KMS-11 (cell line): ENCODE measurements at regions not wholly inside any gene's neighbourhood (a gene's known extent, or its start where the extent isn't known, plus 50 kb on each side); places are given as distances from the start of the nearest gene placed in this dataset.

Experiments
- H2AFZ ChIP-seq: fragments of 200-600 bp; sonication (generic); 2 replicates; pipeline ENCODE4 v1.6.1; 2016; ENCODE audit warnings: antibody characterized with exemption, mixed run types, low read depth
- H3K27ac ChIP-seq: fragments of 200-600 bp; sonication (generic); 2 replicates; pipeline ENCODE4 v1.6.1; 2016; ENCODE audit warnings: mild to moderate bottlenecking, mixed run types
- H3K27me3 ChIP-seq: fragments of 200-600 bp; sonication (generic); 2 replicates; pipeline ENCODE4 v1.6.1; 2017; ENCODE audit warnings: mild to moderate bottlenecking, low read depth, mixed run types, moderate library complexity; ENCODE audit not compliant: insufficient read depth
- H3K36me3 ChIP-seq: fragments of 200-600 bp; sonication (generic); 2 replicates; pipeline ENCODE4 v1.6.1; 2017; ENCODE audit warnings: mild to moderate bottlenecking, mixed run types; ENCODE audit not compliant: insufficient read depth
- H3K4me1 ChIP-seq: fragments of 200-600 bp; sonication (generic); 2 replicates; pipeline ENCODE4 v1.6.1; 2016; ENCODE audit warnings: mild to moderate bottlenecking, low read depth, mixed run types; ENCODE audit not compliant: poor library complexity, severe bottlenecking
- H3K4me2 ChIP-seq: fragments of 200-600 bp; sonication (generic); 2 replicates; pipeline ENCODE4 v1.7.0; 2016; ENCODE audit warnings: mild to moderate bottlenecking, mixed run types
- H3K4me3 ChIP-seq: fragments of 200-600 bp; sonication (generic); IDR thresholded peaks from 2 replicates; pipeline ENCODE4 v1.6.1; 2017; ENCODE audit warnings: low read depth, low read length, mixed read lengths; ENCODE audit not compliant: insufficient read depth
- H3K79me2 ChIP-seq: fragments of 200-600 bp; sonication (generic); 2 replicates; pipeline ENCODE4 v1.6.1; 2016; ENCODE audit warnings: low read depth, mixed run types; ENCODE audit not compliant: insufficient read depth
- H3K9ac ChIP-seq: fragments of 200-600 bp; sonication (generic); 2 replicates; pipeline ENCODE4 v1.6.1; 2016; ENCODE audit warnings: mild to moderate bottlenecking, mixed run types
- H4K20me1 ChIP-seq: fragments of 200-600 bp; sonication (generic); 2 replicates; pipeline ENCODE4 v1.6.1; 2016; ENCODE audit warnings: mild to moderate bottlenecking, mixed run types; ENCODE audit not compliant: insufficient read depth
- TF ChIP-seq, protein P1 (sequence below): fragments of 200-600 bp; sonication (generic); conservative IDR thresholded peaks from 2 replicates; pipeline ENCODE4 v1.6.1; 2017; ENCODE audit warnings: low read depth, mild to moderate bottlenecking, antibody characterized with exemption, low read length, moderate library complexity, mixed read lengths

DNA sequence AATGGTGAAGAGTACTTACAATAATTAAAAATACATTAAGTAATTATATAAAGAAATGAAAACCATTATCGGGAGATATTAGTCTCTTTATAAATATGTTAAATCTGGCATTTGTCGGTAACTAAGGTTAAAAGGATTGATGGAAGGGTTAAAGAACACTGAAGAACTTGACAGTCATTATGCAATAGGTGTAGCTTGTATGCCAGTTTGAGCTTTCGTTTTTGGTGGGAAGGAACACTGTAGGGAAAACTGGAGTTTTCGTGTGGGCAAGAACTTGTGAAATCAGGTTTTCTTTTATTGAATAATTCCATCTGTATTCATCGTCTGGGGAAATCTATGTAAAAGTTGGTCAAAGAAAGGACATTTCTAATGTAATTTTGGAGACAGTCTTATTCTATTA is 142.3 kb downstream of the DMRTA1 start:
- no peak overlapping the region for H3K4me2 ChIP-seq
- H3K27me3 ChIP-seq, result no peaks in the 10 kb centered on the region
- no peaks in the 10 kb centered on the region for H4K20me1 ChIP-seq
- TF ChIP-seq, protein P1, sequence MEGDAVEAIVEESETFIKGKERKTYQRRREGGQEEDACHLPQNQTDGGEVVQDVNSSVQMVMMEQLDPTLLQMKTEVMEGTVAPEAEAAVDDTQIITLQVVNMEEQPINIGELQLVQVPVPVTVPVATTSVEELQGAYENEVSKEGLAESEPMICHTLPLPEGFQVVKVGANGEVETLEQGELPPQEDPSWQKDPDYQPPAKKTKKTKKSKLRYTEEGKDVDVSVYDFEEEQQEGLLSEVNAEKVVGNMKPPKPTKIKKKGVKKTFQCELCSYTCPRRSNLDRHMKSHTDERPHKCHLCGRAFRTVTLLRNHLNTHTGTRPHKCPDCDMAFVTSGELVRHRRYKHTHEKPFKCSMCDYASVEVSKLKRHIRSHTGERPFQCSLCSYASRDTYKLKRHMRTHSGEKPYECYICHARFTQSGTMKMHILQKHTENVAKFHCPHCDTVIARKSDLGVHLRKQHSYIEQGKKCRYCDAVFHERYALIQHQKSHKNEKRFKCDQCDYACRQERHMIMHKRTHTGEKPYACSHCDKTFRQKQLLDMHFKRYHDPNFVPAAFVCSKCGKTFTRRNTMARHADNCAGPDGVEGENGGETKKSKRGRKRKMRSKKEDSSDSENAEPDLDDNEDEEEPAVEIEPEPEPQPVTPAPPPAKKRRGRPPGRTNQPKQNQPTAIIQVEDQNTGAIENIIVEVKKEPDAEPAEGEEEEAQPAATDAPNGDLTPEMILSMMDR, result no peak
- H3K9ac ChIP-seq, result no peak overlapping the region
- H3K4me3 ChIP-seq, result no peak overlapping the region
- no peak overlapping the region for H3K27ac ChIP-seq
- H3K36me3 ChIP-seq, result no peaks in the 10 kb centered on the region
- H2AFZ ChIP-seq, result no peak overlapping the region
- H3K79me2 ChIP-seq, result no peaks in the 10 kb centered on the region
- no peaks in the 10 kb centered on the region for H3K4me1 ChIP-seq

DNA sequence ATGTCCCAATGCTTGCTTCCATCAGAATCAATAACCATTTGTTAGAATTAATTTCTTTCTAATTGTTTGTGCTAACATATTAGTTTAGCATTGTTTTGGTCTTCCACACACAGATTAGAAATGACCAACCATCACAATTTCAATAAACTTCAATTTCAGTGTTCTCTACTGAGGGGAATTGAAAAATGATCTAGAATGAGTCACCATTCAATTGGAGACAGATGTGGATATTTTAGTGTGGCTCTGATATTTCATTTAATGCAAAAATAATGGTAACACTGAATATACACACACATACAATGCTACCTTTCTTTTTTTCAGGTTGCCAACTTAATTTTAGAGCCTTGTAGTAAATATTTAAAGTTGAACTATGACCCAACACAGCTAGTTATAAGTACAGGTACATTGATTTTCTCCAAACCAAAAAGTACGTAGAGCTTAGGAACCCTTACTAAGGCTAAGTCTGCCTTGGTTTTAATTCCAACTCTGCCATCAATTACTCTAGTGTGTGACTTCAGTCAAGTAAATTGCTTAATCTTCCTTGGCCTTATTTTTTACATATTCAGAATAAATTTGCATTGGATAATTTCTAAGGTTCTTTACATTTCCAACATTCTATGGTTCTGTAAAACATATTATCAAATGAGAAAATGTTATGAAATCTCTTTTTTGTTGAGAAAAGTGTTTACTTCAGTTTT is 143.9 kb downstream of the DMRTA1 start:
- Histone ChIP-seq H3K4me2 (no peak overlapping the region), H3K27me3 (no peaks in the 10 kb centered on the region), H4K20me1 (no peaks in the 10 kb centered on the region), H3K27ac (no peak overlapping the region), H3K79me2 (no peaks in the 10 kb centered on the region), H3K36me3 (no peaks in the 10 kb centered on the region), H3K4me1 (no peaks in the 10 kb centered on the region), H3K4me3 (no peak overlapping the region), H3K9ac (no peak overlapping the region), H2AFZ (no peak overlapping the region)
- TF ChIP-seq, protein P1, result no peak

DNA sequence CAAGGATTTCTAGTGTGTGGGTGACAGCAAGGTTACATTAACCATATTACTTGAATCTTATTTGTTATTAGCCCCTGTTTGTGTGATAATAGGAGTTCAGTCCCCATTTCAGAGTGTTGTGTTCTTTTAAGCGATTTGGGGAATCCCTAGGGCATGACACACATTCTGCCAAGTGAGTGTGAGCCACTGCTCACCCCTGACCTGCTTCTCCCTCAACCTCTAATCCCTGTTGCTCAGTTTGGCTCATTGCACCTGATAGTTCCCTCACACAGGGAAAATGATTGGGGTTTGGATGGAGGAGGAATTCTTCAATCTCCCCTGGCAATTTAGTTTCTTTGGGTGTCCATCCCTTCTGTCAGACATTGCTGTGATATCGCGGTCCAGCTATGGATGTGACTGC is 149.2 kb downstream of the DMRTA1 start:
- Histone ChIP-seq H3K79me2 (no peaks in the 10 kb centered on the region), H3K27ac (no peak overlapping the region), H3K27me3 (no peaks in the 10 kb centered on the region), H3K4me2 (no peak overlapping the region), H3K9ac (no peak overlapping the region), H4K20me1 (no peaks in the 10 kb centered on the region), H3K4me1 (no peaks in the 10 kb centered on the region), H3K36me3 (no peaks in the 10 kb centered on the region), H3K4me3 (no peak overlapping the region), H2AFZ (no peak overlapping the region)
- TF ChIP-seq, protein P1, result no peak

DNA sequence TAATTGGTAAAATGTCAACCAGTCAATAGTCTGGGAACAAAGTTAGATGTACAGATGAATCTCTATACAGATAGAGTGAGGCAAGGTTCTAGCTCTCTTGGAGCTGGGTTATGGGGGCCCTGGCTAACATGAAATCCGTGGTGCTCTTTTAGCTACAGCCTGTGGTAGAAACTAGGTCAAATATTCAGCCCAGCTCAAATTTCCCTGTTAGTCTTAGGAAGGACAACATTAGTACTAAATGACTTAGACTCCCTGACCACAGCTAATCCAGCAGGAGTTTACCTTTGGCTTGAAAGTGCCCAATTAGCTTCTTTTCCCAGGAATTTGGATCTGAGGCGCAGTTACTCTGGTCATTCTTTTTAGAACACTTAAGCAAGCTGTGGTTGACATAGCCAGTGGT is 170.5 kb downstream of the DMRTA1 start:
- Histone ChIP-seq H4K20me1 (no peaks in the 10 kb centered on the region), H3K4me1 (no peaks in the 10 kb centered on the region), H3K4me3 (no peak overlapping the region), H3K4me2 (no peak overlapping the region), H3K27me3 (no peaks in the 10 kb centered on the region), H2AFZ (no peak overlapping the region), H3K27ac (no peak overlapping the region), H3K9ac (no peak overlapping the region), H3K79me2 (no peaks in the 10 kb centered on the region), H3K36me3 (no peaks in the 10 kb centered on the region)
- TF ChIP-seq, protein P1, result no peak
